ENCODE measurements at regions not wholly inside any gene's neighbourhood (a gene's known extent, or its start where the extent isn't known, plus 50 kb on each side); places are given as distances from the start of the nearest gene placed in this dataset.
"Not testable (repeated sequence)": the region's sequence is repeated elsewhere in the genome, so short reads cannot be mapped to it uniquely, and the experiment has no call there.

DNA sequence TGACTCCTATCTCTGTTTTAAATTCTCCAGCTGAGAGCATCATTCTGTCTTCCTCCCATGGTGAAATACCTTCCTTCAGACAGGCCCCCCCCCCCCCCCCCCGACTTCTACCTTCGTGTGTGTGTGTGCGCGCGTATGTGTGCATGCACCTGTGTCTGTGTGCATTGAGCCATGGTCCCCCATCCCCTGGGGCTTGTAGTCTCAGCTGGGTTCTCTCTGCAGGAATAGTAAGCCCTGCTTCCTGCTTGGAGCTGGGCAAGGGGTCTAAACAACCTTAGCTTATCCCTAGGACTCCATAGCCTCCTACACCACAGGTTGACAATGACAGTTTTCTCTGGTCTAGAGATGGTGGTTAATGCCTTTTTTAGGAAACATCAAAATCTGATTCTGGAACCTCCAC, 427.5 kb upstream of the KLHL29 start:
- DNase-seq (ENCODE audit: low read depth): no peak

DNA sequence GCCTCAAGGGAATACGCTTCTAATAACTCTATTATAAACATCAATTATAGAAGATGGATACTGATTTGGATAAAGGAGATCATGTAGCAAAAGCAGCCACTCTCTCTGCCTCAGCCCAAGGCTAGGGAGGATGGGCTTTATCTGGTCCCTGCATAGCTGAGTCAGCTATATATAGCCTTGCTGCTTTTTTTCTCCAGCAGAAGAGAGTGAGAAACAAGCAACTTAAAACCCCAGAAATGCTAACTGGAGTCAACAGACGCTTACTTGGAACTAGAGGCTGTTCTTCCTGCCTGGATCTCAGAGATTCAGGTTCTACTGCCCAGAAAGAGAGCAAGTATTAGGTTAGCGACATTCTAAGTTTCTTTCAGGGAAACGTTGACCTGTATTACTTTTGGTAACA, 426.7 kb upstream of the KLHL29 start:
- DNase-seq (ENCODE audit: low read depth): no peak

DNA sequence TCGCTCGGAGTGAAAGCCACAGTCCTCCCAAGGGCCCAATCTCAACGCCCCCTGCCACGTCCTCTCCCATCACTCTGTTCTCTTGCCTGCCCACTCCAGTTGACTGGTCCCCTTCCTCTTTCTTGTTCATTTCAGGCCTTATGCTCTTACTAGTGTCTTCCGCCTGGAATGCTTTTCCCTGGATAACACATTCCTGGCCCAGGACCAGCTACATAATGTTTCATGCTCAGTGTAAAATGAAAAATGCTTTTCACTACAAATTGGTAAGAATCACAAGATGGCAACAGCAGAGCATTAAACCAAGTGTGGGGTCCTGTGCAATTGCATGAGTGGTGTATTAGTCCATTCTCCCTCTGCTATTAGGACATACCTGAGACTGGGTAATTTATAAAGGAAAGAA, 417.2 kb upstream of the KLHL29 start:
- DNase-seq (ENCODE audit: low read depth): no peak

GRCh38 chr2:22970284-22970975, 414.5 kb upstream of the KLHL29 start:
- DNase-seq (ENCODE audit: low read depth): no peak

- no peak for DNase-seq (ENCODE audit: low read depth)
Observed at GRCh38 chr2:22970991-22971390, 414.0 kb upstream of the KLHL29 start.

GRCh38 chr2:22981785-22982184, 403.2 kb upstream of the KLHL29 start:
- no peak for DNase-seq (ENCODE audit: low read depth)

DNA sequence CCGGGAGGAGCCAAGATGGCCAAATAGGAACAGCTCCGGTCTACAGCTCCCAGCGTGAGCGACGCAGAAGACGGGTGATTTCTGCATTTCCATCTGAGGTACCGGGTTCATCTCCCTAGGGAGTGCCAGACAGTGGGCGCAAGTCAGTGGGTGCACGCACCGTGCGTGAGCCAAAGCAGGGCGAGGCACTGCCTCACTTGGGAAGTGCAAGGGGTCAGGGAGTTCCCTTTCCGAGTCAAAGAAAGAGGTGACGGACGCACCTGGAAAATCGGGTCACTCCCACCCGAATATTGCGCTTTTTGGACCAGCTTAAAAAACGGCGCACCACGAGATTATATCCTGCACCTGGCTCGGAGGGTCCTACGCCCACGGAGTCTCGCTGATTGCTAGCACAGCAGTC, 400.8 kb upstream of the KLHL29 start:
- DNase-seq (ENCODE audit: low read depth): not testable (repeated sequence)

GRCh38 chr2:22990246-22990645, 394.7 kb upstream of the KLHL29 start:
- no peak for DNase-seq (ENCODE audit: low read depth)

GRCh38 chr2:22991844-22992243, 393.1 kb upstream of the KLHL29 start:
- no peak for DNase-seq (ENCODE audit: low read depth)

DNA sequence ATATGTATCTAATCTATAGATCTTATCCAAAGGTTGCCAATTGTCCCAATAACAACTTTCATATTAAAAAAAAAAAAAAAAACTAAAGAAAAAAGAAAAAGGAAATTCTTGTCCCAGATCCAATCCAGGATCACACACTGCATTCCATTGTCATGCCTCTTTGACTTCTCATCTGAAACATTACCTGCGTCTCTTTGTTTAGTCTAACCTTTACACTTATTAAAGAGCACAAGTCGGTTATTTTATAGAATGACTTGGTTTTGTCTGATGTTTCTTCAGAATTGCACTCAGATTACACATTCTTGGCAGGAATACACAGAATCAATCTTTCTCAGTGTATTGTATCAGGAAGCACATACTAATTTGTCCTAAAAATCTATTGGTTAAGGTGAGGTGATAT, 392.5 kb upstream of the KLHL29 start:
- no peak for DNase-seq (ENCODE audit: low read depth)

DNA sequence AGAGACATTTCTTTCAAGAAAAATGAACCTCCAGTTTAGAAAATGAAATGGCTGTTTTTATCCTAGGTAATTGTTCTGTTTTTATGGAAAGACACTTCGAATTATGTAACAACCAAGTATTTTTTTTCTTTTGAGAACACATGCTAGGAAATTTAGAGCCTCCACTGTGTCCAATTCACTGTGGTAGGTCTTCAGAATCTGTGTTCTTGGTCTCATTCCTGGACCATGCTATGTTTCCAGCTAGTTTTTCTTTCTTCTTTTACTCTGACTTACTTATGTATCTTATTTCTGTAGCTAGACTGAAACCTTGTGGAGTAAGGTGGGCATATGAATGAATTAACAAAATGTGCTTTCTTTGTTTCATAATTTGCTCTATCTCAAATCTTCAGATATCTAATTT, 391.7 kb upstream of the KLHL29 start:
- DNase-seq (ENCODE audit: low read depth): no peak

DNA sequence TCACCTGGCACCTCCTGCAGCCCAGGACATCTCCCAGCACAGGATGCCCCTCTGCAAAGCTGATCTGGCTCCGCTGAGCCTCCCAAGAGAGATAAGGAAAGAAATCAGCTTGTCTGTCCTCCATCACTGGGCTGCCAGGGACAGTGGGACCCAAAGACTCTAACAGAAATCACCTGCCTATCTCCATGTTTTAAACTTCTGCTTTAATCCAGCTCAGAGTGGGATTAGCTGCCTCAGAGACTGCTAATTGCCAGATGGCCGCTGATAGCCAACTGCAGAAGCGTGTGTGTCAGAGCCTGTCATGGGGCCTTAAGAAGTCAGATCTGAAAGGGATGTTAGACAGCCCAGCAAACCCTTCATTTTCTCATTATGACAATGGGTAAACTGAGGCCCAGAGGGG, 389.4 kb upstream of the KLHL29 start:
- DNase-seq (ENCODE audit: low read depth): no peak

DNA sequence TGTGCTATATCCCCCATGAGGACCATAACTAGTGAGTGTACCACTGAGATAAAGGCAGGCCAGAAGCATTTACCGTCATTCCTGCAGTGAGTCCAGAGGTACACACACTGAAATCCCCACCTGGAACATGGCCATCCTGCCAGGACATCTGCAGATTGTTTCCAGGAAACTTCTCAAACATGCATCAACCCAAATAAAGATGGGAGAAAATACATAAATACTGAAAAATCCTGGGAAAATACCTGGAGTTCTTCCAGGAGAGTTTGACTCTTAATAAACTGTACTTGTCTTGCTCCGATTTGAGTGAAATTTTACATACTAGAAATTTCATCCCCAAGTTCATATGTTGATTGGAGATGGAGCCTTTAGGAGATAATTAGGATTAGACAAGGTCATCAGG, 388.1 kb upstream of the KLHL29 start:
- DNase-seq (ENCODE audit: low read depth): no peak

GRCh38 chr2:22998359-22998758, 386.6 kb upstream of the KLHL29 start:
- no peak for DNase-seq (ENCODE audit: low read depth)

DNA sequence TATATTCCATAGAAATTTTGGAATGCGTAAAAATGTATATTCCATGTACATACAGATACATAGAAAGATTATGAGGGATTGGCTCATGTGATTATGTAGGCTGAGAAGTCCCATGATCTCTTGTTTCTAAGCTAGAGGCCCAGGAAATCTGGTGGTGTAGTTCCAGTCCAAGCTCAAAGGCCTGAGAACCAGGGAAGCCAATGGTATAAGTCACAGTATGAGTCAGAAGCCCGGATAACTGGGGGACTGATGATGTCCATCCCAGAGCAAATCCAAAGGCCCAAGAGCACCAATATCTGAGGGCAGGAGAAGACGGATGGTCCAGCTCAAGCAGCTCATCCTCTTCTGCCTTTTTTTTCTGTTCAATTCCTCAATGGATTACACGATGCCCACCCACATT, 385.0 kb upstream of the KLHL29 start:
- DNase-seq (ENCODE audit: low read depth): no peak

GRCh38 chr2:23002234-23002633, 382.7 kb upstream of the KLHL29 start:
- DNase-seq (ENCODE audit: low read depth): no peak

- no peak for DNase-seq (ENCODE audit: low read depth)
Observed at GRCh38 chr2:23005469-23005868, 379.5 kb upstream of the KLHL29 start.

GRCh38 chr2:23007631-23008235, 377.2 kb upstream of the KLHL29 start:
- DNase-seq (ENCODE audit: low read depth): no peak

DNA sequence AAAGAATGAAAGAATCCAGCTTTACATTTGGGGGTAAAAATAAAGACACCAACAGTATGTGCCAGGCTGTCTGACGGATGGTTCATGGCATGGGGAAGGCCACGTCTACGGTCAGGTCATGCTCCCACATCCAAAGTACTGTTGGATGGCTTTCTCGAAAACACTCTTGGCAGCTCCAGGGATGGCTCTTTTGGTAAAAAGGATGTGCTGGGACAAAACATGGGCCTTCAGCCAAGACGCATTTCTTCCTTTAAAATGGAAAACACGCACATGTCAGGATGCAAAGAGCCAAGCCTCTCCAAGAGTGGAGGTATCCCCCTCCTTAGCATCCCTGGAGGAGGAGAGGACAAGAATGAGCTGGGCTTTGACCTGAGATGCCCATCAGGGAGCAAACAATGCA, 376.5 kb upstream of the KLHL29 start:
- no peak for DNase-seq (ENCODE audit: low read depth)

GRCh38 chr2:23008951-23009350, 376.0 kb upstream of the KLHL29 start:
- DNase-seq (ENCODE audit: low read depth): no peak

GRCh38 chr2:23009545-23010149, 375.3 kb upstream of the KLHL29 start:
- DNase-seq (ENCODE audit: low read depth): no peak

- DNase-seq (ENCODE audit: low read depth): no peak
Observed at GRCh38 chr2:23012499-23012898, 372.5 kb upstream of the KLHL29 start.

GRCh38 chr2:23015651-23016200, 369.3 kb upstream of the KLHL29 start:
- DNase-seq (ENCODE audit: low read depth): no peak
